Activated gamma-delta T cell treated with Interleukin-2 at 50 U/mL for 16 hours (primary cell): ENCODE measurements at regions not wholly inside any gene's neighbourhood (a gene's known extent, or its start where the extent isn't known, plus 50 kb on each side); places are given as distances from the start of the nearest gene placed in this dataset.
"Not testable (repeated sequence)": the region's sequence is repeated elsewhere in the genome, so short reads cannot be mapped to it uniquely, and the experiment has no call there.

Source experiments
- DNase-seq: peaks from one replicate; pipeline ENCODE4 v3.0.0-alpha.2; 2020

GRCh38 chr9:90451804-90452203, 190.8 kb downstream of the DIRAS2 start:
- no peak for DNase-seq

GRCh38 chr9:90455316-90455715, 187.3 kb downstream of the DIRAS2 start:
- no peak for DNase-seq

- DNase-seq, result no peak
These were observed 185.0 kb downstream of the DIRAS2 start for GRCh38 chr9:90457386-90458190.

- DNase-seq, result no peak
These were observed 184.1 kb downstream of the DIRAS2 start for GRCh38 chr9:90458485-90458884.

GRCh38 chr9:90459321-90459720, 183.3 kb downstream of the DIRAS2 start:
- no peak for DNase-seq

DNA sequence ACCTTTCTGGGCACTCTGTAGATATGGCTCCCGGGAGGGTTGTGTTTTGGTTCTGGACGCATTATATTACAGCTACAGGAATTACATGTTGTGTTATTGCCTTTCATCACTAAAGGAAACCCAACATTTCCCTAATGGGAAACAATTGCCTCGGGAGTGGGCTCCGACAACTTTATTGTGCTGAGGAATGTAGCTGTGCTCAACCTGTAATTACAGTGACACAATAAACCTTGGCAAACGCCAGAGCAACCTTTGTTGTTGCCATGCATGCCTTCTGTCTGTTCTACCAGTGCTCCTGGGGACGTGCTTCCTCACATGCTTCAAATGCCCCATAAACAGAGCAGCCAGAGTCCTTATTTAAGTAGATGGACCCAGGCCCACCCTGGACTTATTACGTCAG, 182.4 kb downstream of the DIRAS2 start:
- no peak for DNase-seq

GRCh38 chr9:90464978-90465377, 177.6 kb downstream of the DIRAS2 start:
- no peak for DNase-seq

DNA sequence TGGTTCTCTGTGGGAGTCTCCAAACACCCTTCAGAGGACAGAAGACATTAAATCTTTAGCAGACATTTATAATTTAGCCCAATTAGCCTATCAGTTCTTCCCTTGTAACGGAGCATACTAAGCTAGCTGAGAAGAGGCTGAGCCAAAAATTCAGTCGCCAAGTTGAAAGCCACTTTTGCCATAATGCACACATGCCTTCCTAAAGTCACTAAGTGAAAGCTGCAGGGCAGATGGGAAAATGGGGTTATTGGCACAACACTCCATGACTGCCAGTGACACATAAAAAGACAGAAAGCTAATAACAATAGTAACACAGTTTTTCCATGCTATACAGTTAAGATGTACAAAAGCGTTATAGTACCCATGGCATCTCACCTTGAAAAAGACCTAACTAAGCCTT, 176.2 kb downstream of the DIRAS2 start:
- no peak for DNase-seq

- no peak for DNase-seq
These were observed 173.2 kb downstream of the DIRAS2 start for GRCh38 chr9:90469435-90469834.

GRCh38 chr9:90469865-90470387, 172.7 kb downstream of the DIRAS2 start:
- no peak for DNase-seq

GRCh38 chr9:90476058-90476457, 166.6 kb downstream of the DIRAS2 start:
- no peak for DNase-seq

DNA sequence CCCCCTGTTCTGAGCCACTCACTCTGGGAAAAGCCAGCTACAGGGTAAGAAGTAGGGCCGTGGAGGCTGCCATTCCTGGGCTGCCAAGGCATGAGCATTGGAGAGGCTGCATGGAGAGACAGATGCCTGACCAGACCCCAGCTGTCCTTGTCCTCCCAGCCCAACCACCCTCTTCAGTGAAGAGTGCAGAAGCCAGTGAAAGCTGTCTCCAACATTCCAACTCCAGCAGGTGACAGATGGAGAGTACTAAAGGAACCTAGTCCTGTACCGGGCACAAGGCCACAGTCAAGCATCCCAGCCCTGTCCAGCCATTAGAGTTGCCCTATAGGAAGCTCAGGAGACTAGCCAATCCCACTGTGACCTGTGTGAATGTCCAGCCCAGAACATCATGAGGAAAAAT, 165.1 kb downstream of the DIRAS2 start:
- no peak for DNase-seq

DNA sequence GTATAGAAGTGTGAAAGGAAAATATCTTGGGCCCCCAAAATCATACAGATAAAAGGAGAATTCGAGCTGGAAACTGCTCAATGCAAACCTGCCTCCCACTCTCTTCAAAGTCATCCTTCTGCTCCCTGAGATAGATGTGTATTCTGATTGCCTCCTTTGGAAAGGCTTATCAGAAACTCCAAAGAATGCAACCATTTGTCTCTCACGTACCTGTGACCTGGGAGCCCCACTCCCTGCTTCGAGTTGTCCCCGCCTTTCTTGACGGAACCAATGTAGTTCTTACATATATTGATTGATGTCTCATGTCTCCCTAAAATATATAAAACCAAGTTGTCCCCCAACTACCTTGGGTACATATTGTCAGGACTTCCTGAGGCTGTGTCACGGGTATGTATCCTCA, 163.8 kb downstream of the DIRAS2 start:
- DNase-seq, result no peak

DNA sequence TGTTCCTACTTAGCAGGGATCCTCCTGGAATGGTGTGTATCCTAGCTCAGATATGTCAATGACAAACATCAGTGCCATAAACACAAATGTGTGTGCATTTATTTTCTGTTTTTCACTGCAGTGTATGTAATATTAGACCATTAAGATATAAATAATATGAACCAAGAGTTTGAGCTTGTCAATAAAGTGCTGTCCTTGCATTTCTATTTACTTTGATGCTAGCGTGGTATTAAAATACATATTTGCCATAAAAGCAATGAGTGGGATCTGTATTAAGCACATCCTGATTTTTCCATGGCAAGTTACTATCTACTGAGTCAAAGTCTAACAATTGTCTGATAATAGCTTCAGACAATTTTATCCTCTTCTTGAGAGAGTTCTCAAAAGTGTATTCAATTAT, 157.6 kb downstream of the DIRAS2 start:
- no peak for DNase-seq

- no peak for DNase-seq
These were observed 153.6 kb downstream of the DIRAS2 start for GRCh38 chr9:90489066-90489465.

GRCh38 chr9:90499761-90500160, 142.9 kb downstream of the DIRAS2 start:
- DNase-seq, result no peak

DNA sequence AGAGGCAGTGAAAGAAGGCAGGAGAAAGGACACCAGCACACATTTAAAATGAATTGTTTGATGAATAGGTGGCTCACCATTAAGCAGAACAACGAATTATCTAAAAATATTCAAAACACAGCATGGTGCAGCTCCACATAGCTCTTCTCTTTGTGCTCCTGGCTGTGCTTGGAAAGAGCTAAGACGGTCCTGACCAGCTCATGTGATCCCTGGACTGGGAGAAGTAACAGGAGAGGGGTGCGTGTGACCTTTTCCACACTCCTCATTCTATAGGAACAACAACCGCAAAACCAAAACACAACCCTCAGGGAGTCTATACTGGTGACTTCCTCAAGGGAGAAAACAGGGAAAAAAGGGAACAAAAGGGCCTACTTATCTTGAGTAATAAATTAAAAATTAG, 140.5 kb downstream of the DIRAS2 start:
- no peak for DNase-seq

GRCh38 chr9:90504486-90504885, 138.1 kb downstream of the DIRAS2 start:
- DNase-seq, result no peak

- DNase-seq, result no peak
These were observed 136.9 kb downstream of the DIRAS2 start for GRCh38 chr9:90505695-90506094.

GRCh38 chr9:90506402-90506801, 136.2 kb downstream of the DIRAS2 start:
- DNase-seq, result not testable (repeated sequence)

DNA sequence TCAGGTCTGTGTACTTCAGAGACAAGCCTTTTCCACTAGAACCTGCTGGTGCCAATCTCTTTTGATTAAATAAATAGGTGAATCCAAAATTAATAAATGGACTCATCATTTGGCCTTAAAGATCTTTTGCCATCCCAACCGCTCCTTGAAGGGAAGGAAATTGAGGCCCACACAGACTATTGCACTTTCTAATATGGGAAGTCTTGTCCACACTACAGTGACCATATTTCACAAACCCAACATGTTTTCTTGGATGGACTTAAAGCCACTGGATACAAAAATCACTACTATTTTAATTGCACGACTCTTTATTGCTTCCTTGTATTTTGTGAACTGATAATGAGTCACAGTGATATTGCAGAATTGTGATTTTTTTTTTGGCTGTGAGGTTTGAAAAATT, 135.0 kb downstream of the DIRAS2 start:
- no peak for DNase-seq

DNA sequence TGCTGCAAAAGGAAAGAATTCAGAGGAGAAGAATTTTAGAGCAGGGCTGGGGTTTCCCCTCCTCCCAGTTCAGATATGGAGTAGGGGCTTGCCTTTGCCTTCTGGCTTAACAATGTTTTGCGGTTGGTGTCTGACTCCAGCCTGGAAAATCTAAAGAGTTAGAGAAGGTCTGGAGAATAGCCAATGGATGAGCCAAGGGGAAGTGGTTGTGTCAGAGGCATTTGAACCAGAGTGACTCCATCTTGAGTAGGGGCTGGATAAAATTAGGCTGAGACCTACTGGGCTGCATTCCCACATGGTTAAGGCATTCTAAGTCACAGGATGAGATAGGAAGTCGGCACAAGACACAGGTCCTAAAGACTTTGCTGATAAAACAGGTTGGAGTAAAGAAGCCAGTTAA, 133.7 kb downstream of the DIRAS2 start:
- no peak for DNase-seq

- DNase-seq, result no peak
These were observed 130.9 kb downstream of the DIRAS2 start for GRCh38 chr9:90511711-90512110.

- DNase-seq, result no peak
These were observed 127.7 kb downstream of the DIRAS2 start for GRCh38 chr9:90514877-90515276.

DNA sequence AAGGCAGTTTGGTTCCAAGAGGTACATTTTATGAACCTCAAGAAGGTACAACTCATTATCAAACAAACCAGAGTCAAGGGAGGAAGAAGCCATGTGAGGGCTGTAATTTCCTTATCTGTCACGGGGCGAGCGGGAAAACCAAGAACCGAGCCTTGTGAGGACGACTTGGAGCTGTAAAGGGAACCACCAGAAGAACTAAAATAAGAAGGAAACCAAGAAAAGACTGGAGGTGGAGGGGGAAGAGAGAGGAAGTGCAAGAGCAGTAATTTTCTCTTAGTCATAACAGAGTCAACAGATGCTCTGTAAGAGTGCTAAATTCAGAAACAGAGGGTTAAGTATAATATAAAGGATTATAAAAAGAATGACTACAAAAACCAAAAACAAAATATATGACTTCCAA, 127.1 kb downstream of the DIRAS2 start:
- no peak for DNase-seq
